ENCODE measurements at regions not wholly inside any gene's neighbourhood (a gene's known extent, or its start where the extent isn't known, plus 50 kb on each side); places are given as distances from the start of the nearest gene placed in this dataset.

DNA sequence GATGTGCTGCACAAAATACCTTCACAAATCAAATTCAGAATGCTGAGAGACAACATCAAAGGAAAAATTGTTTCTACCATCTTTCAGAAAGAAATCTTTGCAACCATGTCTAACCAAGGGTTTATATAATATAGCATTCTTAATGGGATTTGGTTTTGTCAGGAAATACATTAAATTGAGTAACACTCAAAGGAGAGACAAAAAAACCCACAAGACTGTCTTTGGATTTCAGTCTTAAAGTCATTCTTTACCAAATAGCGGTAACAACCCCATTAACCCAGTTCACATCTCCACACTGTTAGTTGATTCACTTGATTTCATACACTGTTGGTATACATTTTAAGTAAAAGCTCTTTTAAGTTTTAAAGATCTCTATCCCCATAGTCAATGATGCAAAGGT, 145.7 kb upstream of the EDNRA start:
- TF ChIP-seq SUZ12 (IDR thresholded peaks at IDR 0.05; ENCODE audit: extremely low read depth, insufficient read depth, insufficient read length) (no peak), ZNF274 (IDR thresholded peaks at IDR 0.05; ENCODE audit: low read depth, low read length) (no peak)

Measured in NT2/D1 (cell line).